ENCODE measurements at regions not wholly inside any gene's neighbourhood (a gene's known extent, or its start where the extent isn't known, plus 50 kb on each side); places are given as distances from the start of the nearest gene placed in this dataset.

GRCh38 chr5:74324556-74324955, 316.0 kb downstream of the ENC1 start:
- DNase-seq = no peak
- Histone ChIP-seq H3K27ac (ENCODE audit: low read length) (no peak overlapping the region), H3K27me3 (ENCODE audit: control insufficient read depth, insufficient read depth) (no peaks in the 10 kb centered on the region), H3K4me1 (ENCODE audit: control insufficient read depth, insufficient read depth, low read length) (no peaks in the 10 kb centered on the region), H3K4me3 (ENCODE audit: low read length) (no peak overlapping the region), H3K9me3 (ENCODE audit: control insufficient read depth, low read length) (no peaks in the 10 kb centered on the region)
- 88% methylated on average over 4 of the region's 4 CpGs for WGBS
- no peak for ATAC-seq
- intact Hi-C loops (cut with DNase I) = no loop called here

GRCh38 chr5:74322944-74323343, 317.6 kb downstream of the ENC1 start:
- H3K4me3 ChIP-seq (ENCODE audit: low read length) = no peak overlapping the region
- 79% methylated on average over 3 of the region's 3 CpGs for WGBS
- no peaks in the 10 kb centered on the region for H3K27me3 ChIP-seq (ENCODE audit: control insufficient read depth, insufficient read depth)
- DNase-seq (no peak), ATAC-seq (no peak)
- H3K27ac ChIP-seq (ENCODE audit: low read length) = no peak overlapping the region
- H3K9me3 ChIP-seq (ENCODE audit: control insufficient read depth, low read length) = no peaks in the 10 kb centered on the region
- intact Hi-C loops (cut with DNase I) = no loop called here
- no peaks in the 10 kb centered on the region for H3K4me1 ChIP-seq (ENCODE audit: control insufficient read depth, insufficient read depth, low read length)

GRCh38 chr5:74322191-74322590, 318.3 kb downstream of the ENC1 start:
- DNase-seq (no peak), ATAC-seq (no peak)
- Histone ChIP-seq H3K4me3 (ENCODE audit: low read length) (no peak overlapping the region), H3K27me3 (ENCODE audit: control insufficient read depth, insufficient read depth) (no peaks in the 10 kb centered on the region), H3K27ac (ENCODE audit: low read length) (no peak overlapping the region), H3K9me3 (ENCODE audit: control insufficient read depth, low read length) (no peaks in the 10 kb centered on the region), H3K4me1 (ENCODE audit: control insufficient read depth, insufficient read depth, low read length) (no peaks in the 10 kb centered on the region)
- intact Hi-C loops (cut with DNase I) = no loop called here
- 79% methylated on average over 2 of the region's 2 CpGs for WGBS

- no peak for ATAC-seq
- Histone ChIP-seq H3K4me3 (ENCODE audit: low read length) (no peak overlapping the region), H3K27ac (ENCODE audit: low read length) (no peak overlapping the region), H3K9me3 (ENCODE audit: control insufficient read depth, low read length) (no peaks in the 10 kb centered on the region), H3K27me3 (ENCODE audit: control insufficient read depth, insufficient read depth) (no peaks in the 10 kb centered on the region), H3K4me1 (ENCODE audit: control insufficient read depth, insufficient read depth, low read length) (no peaks in the 10 kb centered on the region)
- DNase-seq = no peak
- 80% methylated on average over 5 of the region's 5 CpGs for WGBS
- intact Hi-C loops (cut with DNase I) = no loop called here
These were observed 319.2 kb downstream of the ENC1 start for GRCh38 chr5:74321326-74321725.

GRCh38 chr5:74320526-74320925, 320.0 kb downstream of the ENC1 start:
- DNase-seq (no peak), ATAC-seq (no peak)
- WGBS = 95% methylated on average over 4 of the region's 4 CpGs
- Histone ChIP-seq H3K4me3 (ENCODE audit: low read length) (no peak overlapping the region), H3K9me3 (ENCODE audit: control insufficient read depth, low read length) (no peaks in the 10 kb centered on the region), H3K4me1 (ENCODE audit: control insufficient read depth, insufficient read depth, low read length) (no peaks in the 10 kb centered on the region), H3K27me3 (ENCODE audit: control insufficient read depth, insufficient read depth) (no peaks in the 10 kb centered on the region), H3K27ac (ENCODE audit: low read length) (no peak overlapping the region)
- intact Hi-C loops (cut with DNase I) = no loop called here

- Histone ChIP-seq H3K27ac (ENCODE audit: low read length) (no peak overlapping the region), H3K27me3 (ENCODE audit: control insufficient read depth, insufficient read depth) (no peaks in the 10 kb centered on the region), H3K4me3 (ENCODE audit: low read length) (no peak overlapping the region), H3K4me1 (ENCODE audit: control insufficient read depth, insufficient read depth, low read length) (no peaks in the 10 kb centered on the region), H3K9me3 (ENCODE audit: control insufficient read depth, low read length) (no peaks in the 10 kb centered on the region)
- ATAC-seq = no peak
- WGBS = 87% methylated on average over 3 of the region's 3 CpGs
- no peak for DNase-seq
- intact Hi-C loops (cut with DNase I) = no loop called here
These were observed 321.5 kb downstream of the ENC1 start for GRCh38 chr5:74319076-74319475.

- Histone ChIP-seq H3K4me3 (ENCODE audit: low read length) (no peak overlapping the region), H3K27ac (ENCODE audit: low read length) (no peak overlapping the region), H3K27me3 (ENCODE audit: control insufficient read depth, insufficient read depth) (no peaks in the 10 kb centered on the region), H3K4me1 (ENCODE audit: control insufficient read depth, insufficient read depth, low read length) (no peaks in the 10 kb centered on the region), H3K9me3 (ENCODE audit: control insufficient read depth, low read length) (no peaks in the 10 kb centered on the region)
- WGBS = 66% methylated on average over 3 of the region's 3 CpGs
- ATAC-seq (peak; percentile 38 to 64), DNase-seq (no peak)
- intact Hi-C loops (cut with DNase I) = no loop called here
These were observed 324.4 kb downstream of the ENC1 start for GRCh38 chr5:74316064-74316603.

GRCh38 chr5:74314906-74315305, 325.6 kb downstream of the ENC1 start:
- no peak for DNase-seq
- H3K27ac ChIP-seq (ENCODE audit: low read length) = no peak overlapping the region
- H3K9me3 ChIP-seq (ENCODE audit: control insufficient read depth, low read length) = no peaks in the 10 kb centered on the region
- H3K27me3 ChIP-seq (ENCODE audit: control insufficient read depth, insufficient read depth) = no peaks in the 10 kb centered on the region
- intact Hi-C loops (cut with DNase I) = no loop called here
- H3K4me3 ChIP-seq (ENCODE audit: low read length) = no peak overlapping the region
- H3K4me1 ChIP-seq (ENCODE audit: control insufficient read depth, insufficient read depth, low read length) = peaks cover 3% of the 10 kb centered on the region
- no peak for ATAC-seq

- intact Hi-C loops (cut with DNase I) = no loop called here
- WGBS = 89% methylated on average over 5 of the region's 5 CpGs
- H3K4me3 ChIP-seq (ENCODE audit: low read length) = no peak overlapping the region
- ATAC-seq = no peak
- no peaks in the 10 kb centered on the region for H3K9me3 ChIP-seq (ENCODE audit: control insufficient read depth, low read length)
- H3K27me3 ChIP-seq (ENCODE audit: control insufficient read depth, insufficient read depth) = no peaks in the 10 kb centered on the region
- no peak overlapping the region for H3K27ac ChIP-seq (ENCODE audit: low read length)
- H3K4me1 ChIP-seq (ENCODE audit: control insufficient read depth, insufficient read depth, low read length) = peaks cover 3% of the 10 kb centered on the region
- no peak for DNase-seq
These were observed 326.6 kb downstream of the ENC1 start for GRCh38 chr5:74313896-74314295.

- Histone ChIP-seq H3K27me3 (ENCODE audit: control insufficient read depth, insufficient read depth) (no peaks in the 10 kb centered on the region), H3K4me3 (ENCODE audit: low read length) (no peak overlapping the region), H3K9me3 (ENCODE audit: control insufficient read depth, low read length) (no peaks in the 10 kb centered on the region), H3K27ac (ENCODE audit: low read length) (no peak overlapping the region), H3K4me1 (ENCODE audit: control insufficient read depth, insufficient read depth, low read length) (peaks cover 3% of the 10 kb centered on the region)
- ATAC-seq (no peak), DNase-seq (no peak)
- intact Hi-C loops (cut with DNase I) = no loop called here
- 91% methylated on average over 2 of the region's 2 CpGs for WGBS
These were observed 327.8 kb downstream of the ENC1 start for GRCh38 chr5:74312746-74313145.

- WGBS = 60% methylated on average over 1 of the region's 1 CpG
- H3K27me3 ChIP-seq (ENCODE audit: control insufficient read depth, insufficient read depth) = no peaks in the 10 kb centered on the region
- H3K9me3 ChIP-seq (ENCODE audit: control insufficient read depth, low read length) = no peaks in the 10 kb centered on the region
- DNase-seq (peak in 2 of 3 donors; percentile 37 to 56), ATAC-seq (peak; percentile 66 to 76)
- H3K4me3 ChIP-seq (ENCODE audit: low read length) = no peak overlapping the region
- no peak overlapping the region for H3K27ac ChIP-seq (ENCODE audit: low read length)
- intact Hi-C loops (cut with DNase I) = no loop called here
- peaks cover 3% of the 10 kb centered on the region for H3K4me1 ChIP-seq (ENCODE audit: control insufficient read depth, insufficient read depth, low read length)
These were observed 328.6 kb downstream of the ENC1 start for GRCh38 chr5:74311961-74312360.

Data from right cardiac atrium (tissue), 5 donors.